ENCODE measurements at regions not wholly inside any gene's neighbourhood (a gene's known extent, or its start where the extent isn't known, plus 50 kb on each side); places are given as distances from the start of the nearest gene placed in this dataset.
"Not testable (repeated sequence)": the region's sequence is repeated elsewhere in the genome, so short reads cannot be mapped to it uniquely, and the experiment has no call there.

GRCh38 chr18:42337337-42337736 lies 382.3 kb downstream of the PIK3C3 start:
- TF ChIP-seq POLR2A, CTCF (IDR thresholded peaks at IDR 0.05): not testable (repeated sequence)
